ENCODE measurements at regions not wholly inside any gene's neighbourhood (a gene's known extent, or its start where the extent isn't known, plus 50 kb on each side); places are given as distances from the start of the nearest gene placed in this dataset.

DNA sequence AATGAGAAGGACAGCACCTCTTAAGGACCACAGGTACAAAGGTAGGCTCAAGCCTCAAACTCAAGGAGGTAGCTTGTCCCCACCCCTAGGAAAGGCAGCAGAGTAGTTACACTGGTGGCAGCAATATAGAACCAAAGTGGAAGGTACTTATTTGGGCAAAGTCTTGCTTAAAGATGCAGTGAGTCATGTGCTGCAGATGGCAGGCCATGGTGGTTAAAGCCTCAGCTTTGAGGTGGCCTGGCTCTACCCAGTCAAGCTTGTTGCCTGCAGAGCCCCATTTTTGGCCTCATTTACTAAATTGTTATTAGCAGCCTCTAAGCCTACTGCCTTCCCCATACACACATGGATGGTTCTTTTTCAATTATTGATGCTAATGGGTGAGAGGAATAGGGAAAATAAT, 146.0 kb downstream of the ELOVL4 start:
- no peak for TF ChIP-seq EZH2 (IDR thresholded peaks at IDR 0.05; ENCODE audit: insufficient read depth, poor library complexity, severe bottlenecking)
- TF ChIP-seq EZH2phosphoT487 (IDR thresholded peaks at IDR 0.05; ENCODE audit: insufficient read depth, low read depth), result no peak
- no peak for DNase-seq
- in situ Hi-C loops (cut with MboI), result no loop called here
- H3K9ac ChIP-seq, result no peak overlapping the region
- no peaks in the 10 kb centered on the region for H3K9me2 ChIP-seq (ENCODE audit: insufficient read depth)
- H3K4me1 ChIP-seq (ENCODE audit: insufficient read depth), result no peaks in the 10 kb centered on the region
- no peaks in the 10 kb centered on the region for H3K79me2 ChIP-seq (ENCODE audit: insufficient read depth)
- no peaks in the 10 kb centered on the region for H3K9me3 ChIP-seq (ENCODE audit: low read depth)
- no peak overlapping the region for H3K27ac ChIP-seq
- H3K4me3 ChIP-seq, result no peak overlapping the region
- H3K36me3 ChIP-seq (ENCODE audit: low read depth), result no peaks in the 10 kb centered on the region
- H3F3A ChIP-seq (ENCODE audit: insufficient read depth), result no peaks in the 10 kb centered on the region
- H2AFZ ChIP-seq, result no peak overlapping the region
- no peaks in the 10 kb centered on the region for H3K27me3 ChIP-seq (replicated peaks; ENCODE audit: insufficient read depth)
- H4K20me1 ChIP-seq (ENCODE audit: insufficient read depth), result no peaks in the 10 kb centered on the region
- H3K4me2 ChIP-seq (ENCODE audit: unreplicated experiment), result no peak overlapping the region

DNA sequence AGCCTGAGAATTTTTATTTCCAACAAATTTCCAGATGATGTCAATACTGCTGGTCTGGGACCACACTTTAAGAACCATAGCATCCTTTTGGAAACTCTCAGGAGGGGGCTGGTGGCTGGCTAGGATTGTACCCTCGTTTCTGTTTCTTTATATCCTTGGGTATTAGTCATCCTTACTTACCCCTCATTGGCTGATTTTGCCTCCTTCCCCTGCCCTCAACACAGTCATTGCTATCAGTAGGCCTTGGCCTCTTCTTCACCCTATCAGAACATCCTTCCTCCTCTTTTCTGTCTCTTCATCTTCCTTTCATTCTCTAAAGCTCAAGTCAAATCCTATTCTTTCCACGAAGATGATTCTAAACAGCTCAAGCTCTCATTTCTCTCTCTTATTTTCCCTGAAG, 148.5 kb downstream of the ELOVL4 start:
- Histone ChIP-seq H3K27me3 (replicated peaks; ENCODE audit: insufficient read depth) (no peaks in the 10 kb centered on the region), H3K4me1 (ENCODE audit: insufficient read depth) (no peaks in the 10 kb centered on the region), H3K4me2 (ENCODE audit: unreplicated experiment) (no peak overlapping the region), H4K20me1 (ENCODE audit: insufficient read depth) (no peaks in the 10 kb centered on the region), H3K4me3 (no peak overlapping the region), H3K79me2 (ENCODE audit: insufficient read depth) (no peaks in the 10 kb centered on the region), H2AFZ (no peak overlapping the region), H3K27ac (no peak overlapping the region), H3K9ac (no peak overlapping the region), H3K9me3 (ENCODE audit: low read depth) (no peaks in the 10 kb centered on the region), H3K36me3 (ENCODE audit: low read depth) (no peaks in the 10 kb centered on the region), H3F3A (ENCODE audit: insufficient read depth) (no peaks in the 10 kb centered on the region), H3K9me2 (ENCODE audit: insufficient read depth) (no peaks in the 10 kb centered on the region)
- no peak for DNase-seq
- 11 to 18% methylated on average over 2 of the region's 2 CpGs for WGBS, 2 experiments (ENCODE audit: low coverage in 1 of 2, low lambda C conversion rate in 2 of 2, missing lambda C conversion rate in 2 of 2)
- TF ChIP-seq EZH2phosphoT487 (IDR thresholded peaks at IDR 0.05; ENCODE audit: insufficient read depth, low read depth), result no peak
- TF ChIP-seq EZH2 (IDR thresholded peaks at IDR 0.05; ENCODE audit: insufficient read depth, poor library complexity, severe bottlenecking), result no peak
- in situ Hi-C loops (cut with MboI), result no loop called here

DNA sequence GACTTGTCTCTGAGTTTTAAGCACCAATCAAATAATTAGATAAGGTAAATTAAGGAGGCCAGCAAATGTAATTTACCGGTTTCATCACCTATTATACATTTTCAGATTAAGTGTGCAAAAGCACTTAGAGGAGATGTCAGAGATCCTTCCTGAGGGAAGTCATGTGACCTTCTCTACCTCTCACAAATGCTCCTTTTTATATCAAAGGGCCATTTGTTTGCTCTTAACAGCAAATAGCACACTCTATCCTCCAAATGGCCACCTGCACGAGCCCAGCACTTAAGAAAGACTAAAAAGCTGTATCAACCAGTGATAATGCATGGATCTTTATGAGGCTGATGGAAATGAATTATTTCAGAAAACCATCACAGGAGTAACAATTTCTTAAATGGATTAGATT, 149.4 kb downstream of the ELOVL4 start:
- H3K9me2 ChIP-seq (ENCODE audit: insufficient read depth), result no peaks in the 10 kb centered on the region
- WGBS, 2 experiments (ENCODE audit: low coverage in 1 of 2, low lambda C conversion rate in 2 of 2, missing lambda C conversion rate in 2 of 2), result 42 to 46% methylated on average over 2 of the region's 2 CpGs
- H3K27me3 ChIP-seq (replicated peaks; ENCODE audit: insufficient read depth), result no peaks in the 10 kb centered on the region
- no peak overlapping the region for H2AFZ ChIP-seq
- no peaks in the 10 kb centered on the region for H3F3A ChIP-seq (ENCODE audit: insufficient read depth)
- no peak for TF ChIP-seq EZH2 (IDR thresholded peaks at IDR 0.05; ENCODE audit: insufficient read depth, poor library complexity, severe bottlenecking)
- TF ChIP-seq EZH2phosphoT487 (IDR thresholded peaks at IDR 0.05; ENCODE audit: insufficient read depth, low read depth), result no peak
- in situ Hi-C loops (cut with MboI), result no loop called here
- no peak overlapping the region for H3K27ac ChIP-seq
- H3K9ac ChIP-seq, result no peak overlapping the region
- H4K20me1 ChIP-seq (ENCODE audit: insufficient read depth), result no peaks in the 10 kb centered on the region
- DNase-seq, result no peak
- H3K4me3 ChIP-seq, result no peak overlapping the region
- H3K4me1 ChIP-seq (ENCODE audit: insufficient read depth), result no peaks in the 10 kb centered on the region
- no peak overlapping the region for H3K4me2 ChIP-seq (ENCODE audit: unreplicated experiment)
- H3K79me2 ChIP-seq (ENCODE audit: insufficient read depth), result no peaks in the 10 kb centered on the region
- no peaks in the 10 kb centered on the region for H3K9me3 ChIP-seq (ENCODE audit: low read depth)
- H3K36me3 ChIP-seq (ENCODE audit: low read depth), result no peaks in the 10 kb centered on the region

DNA sequence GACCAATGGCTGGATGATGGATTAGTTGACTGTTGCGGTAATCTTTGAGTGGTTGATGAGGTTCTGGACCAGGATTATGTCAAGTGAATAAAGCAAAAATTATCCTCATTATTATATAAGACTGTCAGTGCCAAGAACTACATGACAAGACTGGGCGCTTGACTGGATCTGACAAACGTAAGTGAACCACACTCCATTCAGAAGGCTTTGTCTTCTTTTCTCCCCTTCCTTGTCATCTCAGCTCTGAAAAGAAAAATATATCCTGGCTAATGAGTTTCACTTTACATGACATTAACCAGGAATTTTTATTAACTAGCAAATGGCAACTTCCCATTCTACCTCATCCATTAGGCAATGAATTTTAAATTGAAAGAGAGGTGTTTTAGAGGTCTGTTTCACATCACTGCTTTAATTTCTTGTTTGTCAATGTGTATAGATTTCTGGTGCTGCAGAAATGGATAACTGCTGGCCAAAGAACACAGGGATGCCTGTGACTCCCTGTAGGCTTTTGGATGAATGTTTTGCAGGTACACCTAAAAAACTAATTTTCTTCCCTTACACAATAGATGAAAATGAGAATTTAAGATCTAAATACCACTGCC, 150.1 kb downstream of the ELOVL4 start:
- Histone ChIP-seq H3F3A (ENCODE audit: insufficient read depth) (no peaks in the 10 kb centered on the region), H3K79me2 (ENCODE audit: insufficient read depth) (no peaks in the 10 kb centered on the region), H3K27me3 (replicated peaks; ENCODE audit: insufficient read depth) (no peaks in the 10 kb centered on the region), H3K4me1 (ENCODE audit: insufficient read depth) (no peaks in the 10 kb centered on the region), H3K4me2 (ENCODE audit: unreplicated experiment) (no peak overlapping the region), H3K36me3 (ENCODE audit: low read depth) (no peaks in the 10 kb centered on the region), H4K20me1 (ENCODE audit: insufficient read depth) (no peaks in the 10 kb centered on the region), H3K9me2 (ENCODE audit: insufficient read depth) (no peaks in the 10 kb centered on the region), H3K27ac (no peak overlapping the region), H3K4me3 (no peak overlapping the region), H2AFZ (no peak overlapping the region), H3K9me3 (ENCODE audit: low read depth) (no peaks in the 10 kb centered on the region), H3K9ac (no peak overlapping the region)
- DNase-seq, result no peak
- in situ Hi-C loops (cut with MboI), result no loop called here
- TF ChIP-seq EZH2 (IDR thresholded peaks at IDR 0.05; ENCODE audit: insufficient read depth, poor library complexity, severe bottlenecking) (no peak), EZH2phosphoT487 (IDR thresholded peaks at IDR 0.05; ENCODE audit: insufficient read depth, low read depth) (no peak)
- 81 to 89% methylated on average over 3 of the region's 3 CpGs for WGBS, 2 experiments (ENCODE audit: low coverage in 1 of 2, low lambda C conversion rate in 2 of 2, missing lambda C conversion rate in 2 of 2)

DNA sequence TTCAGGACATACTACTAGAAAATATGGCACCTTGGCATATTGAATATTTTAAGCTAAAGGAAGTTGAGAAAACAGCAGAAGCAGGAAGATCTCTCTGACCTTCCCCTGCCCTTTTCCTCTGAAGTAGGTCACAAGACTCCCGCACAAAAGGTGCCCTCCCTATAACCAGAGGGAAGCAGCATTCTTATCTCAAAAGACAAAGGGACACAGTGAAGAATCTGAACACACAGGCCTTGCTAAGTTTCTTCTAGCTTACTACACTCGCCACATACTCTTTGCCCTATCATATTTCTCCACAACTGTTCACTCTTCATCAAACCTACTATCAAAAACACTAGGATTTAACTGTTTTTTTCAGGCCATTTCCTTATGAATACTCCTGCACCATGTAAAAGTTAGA, 151.2 kb downstream of the ELOVL4 start:
- no peak for TF ChIP-seq EZH2 (IDR thresholded peaks at IDR 0.05; ENCODE audit: insufficient read depth, poor library complexity, severe bottlenecking)
- no peak for TF ChIP-seq EZH2phosphoT487 (IDR thresholded peaks at IDR 0.05; ENCODE audit: insufficient read depth, low read depth)
- in situ Hi-C loops (cut with MboI), result no loop called here
- no peak overlapping the region for H2AFZ ChIP-seq

More for the DNA sequence above, 151.2 kb downstream of the ELOVL4 start:
- no peaks in the 10 kb centered on the region for H3K27me3 ChIP-seq (replicated peaks; ENCODE audit: insufficient read depth)
- H3K79me2 ChIP-seq (ENCODE audit: insufficient read depth), result no peaks in the 10 kb centered on the region
- H4K20me1 ChIP-seq (ENCODE audit: insufficient read depth), result no peaks in the 10 kb centered on the region
- no peak overlapping the region for H3K27ac ChIP-seq
- H3K4me1 ChIP-seq (ENCODE audit: insufficient read depth), result no peaks in the 10 kb centered on the region
- H3K9ac ChIP-seq, result no peak overlapping the region
- no peak overlapping the region for H3K4me3 ChIP-seq
- WGBS, 2 experiments (ENCODE audit: low coverage in 1 of 2, low lambda C conversion rate in 2 of 2, missing lambda C conversion rate in 2 of 2), result 45 to 51% methylated on average over 2 of the region's 2 CpGs
- H3K36me3 ChIP-seq (ENCODE audit: low read depth), result no peaks in the 10 kb centered on the region
- H3K9me3 ChIP-seq (ENCODE audit: low read depth), result no peaks in the 10 kb centered on the region
- H3F3A ChIP-seq (ENCODE audit: insufficient read depth), result no peaks in the 10 kb centered on the region
- no peak for DNase-seq
- no peaks in the 10 kb centered on the region for H3K9me2 ChIP-seq (ENCODE audit: insufficient read depth)
- H3K4me2 ChIP-seq (ENCODE audit: unreplicated experiment), result no peak overlapping the region
